Neuronal stem cell (in vitro differentiated cells): ENCODE measurements at regions not wholly inside any gene's neighbourhood (a gene's known extent, or its start where the extent isn't known, plus 50 kb on each side); places are given as distances from the start of the nearest gene placed in this dataset.

ENCODE experiments used
- DNase-seq: peaks from one replicate; pipeline ENCODE4 v3.0.0-alpha.2; 2013; ENCODE audit warnings: low spot score
- H2AFZ ChIP-seq: one replicate; pipeline ENCODE4 v1.6.1; 2013; ENCODE audit warnings: mild to moderate bottlenecking, low read length, inconsistent platforms
- H2AK5ac ChIP-seq: 2 replicates; pipeline ENCODE4 v1.6.1; 2013; ENCODE audit warnings: low read depth, mild to moderate bottlenecking, inconsistent platforms, low read length, moderate library complexity, mixed read lengths
- H2BK120ac ChIP-seq: 2 replicates; pipeline ENCODE4 v1.6.1; 2013; ENCODE audit warnings: low read depth, mild to moderate bottlenecking, inconsistent platforms, low read length, moderate library complexity, mixed read lengths
- H2BK12ac ChIP-seq: one replicate; pipeline ENCODE4 v1.6.1; 2013; ENCODE audit warnings: low read length, inconsistent platforms
- H2BK15ac ChIP-seq: 2 replicates; pipeline ENCODE4 v1.6.1; 2013; ENCODE audit warnings: mild to moderate bottlenecking, low read length, inconsistent platforms, mixed read lengths
- H2BK5ac ChIP-seq: one replicate; pipeline ENCODE4 v1.6.1; 2013; ENCODE audit warnings: inconsistent platforms, mild to moderate bottlenecking, low read length, moderate library complexity
- H3K14ac ChIP-seq: one replicate; pipeline ENCODE4 v1.6.1; 2013; ENCODE audit warnings: low read length, inconsistent platforms
- H3K18ac ChIP-seq: 2 replicates; pipeline ENCODE4 v1.6.1; 2013; ENCODE audit warnings: low read length, inconsistent platforms
- H3K23ac ChIP-seq: 2 replicates; pipeline ENCODE4 v1.6.1; 2013; ENCODE audit warnings: low read depth, mild to moderate bottlenecking, mixed read lengths, low read length, inconsistent platforms; ENCODE audit not compliant: poor library complexity
- H3K27ac ChIP-seq: replicated peaks from 3 replicates; pipeline ENCODE4 v1.5.1; 2013; ENCODE audit warnings: low read length, inconsistent platforms
- H3K27me3 ChIP-seq, 3 experiments: 2 replicates each; pipeline ENCODE4 v1.6.1; 2013; ENCODE audit warnings: low read length in 3 of 3, mild to moderate bottlenecking in 2 of 3, inconsistent platforms in 1 of 3, low read depth in 1 of 3, mixed read lengths in 1 of 3, moderate library complexity in 1 of 3; ENCODE audit not compliant: control insufficient read depth in 3 of 3, insufficient read depth in 3 of 3
- H3K36me3 ChIP-seq, 2 donors: replicated peaks in 1 of 2; 2 replicates each; pipeline ENCODE4 v1.6.1; 2013; ENCODE audit warnings: low read length in 2 of 2; ENCODE audit not compliant: control insufficient read depth in 2 of 2, insufficient read depth in 2 of 2
- H3K4ac ChIP-seq: 2 replicates; pipeline ENCODE4 v1.6.1; 2013; ENCODE audit warnings: inconsistent platforms, mild to moderate bottlenecking, low read length, moderate library complexity
- H3K4me1 ChIP-seq, 2 donors: 1 replicate in 1 of 2; 2 replicates in 1 of 2; pipeline ENCODE4 v1.6.1; 2013; ENCODE audit warnings: low read length in 2 of 2, low read depth in 1 of 2; ENCODE audit not compliant: control insufficient read depth in 2 of 2, insufficient read depth in 1 of 2
- H3K4me2 ChIP-seq: one replicate; pipeline ENCODE4 v1.6.1; 2013; ENCODE audit warnings: mild to moderate bottlenecking, low read length, inconsistent platforms; ENCODE audit not compliant: insufficient read depth, poor library complexity, severe bottlenecking
- H3K4me3 ChIP-seq, 2 donors: 2 replicates each; pipeline ENCODE4 v1.5.1; 2013; ENCODE audit warnings: low read length in 2 of 2, mild to moderate bottlenecking in 2 of 2, inconsistent platforms in 1 of 2, moderate library complexity in 1 of 2
- H3K79me1 ChIP-seq: one replicate; pipeline ENCODE4 v1.6.1; 2013; ENCODE audit warnings: low read depth, mild to moderate bottlenecking, inconsistent platforms, low read length, moderate library complexity
- H3K9ac ChIP-seq: one replicate; pipeline ENCODE4 v1.6.1; 2013; ENCODE audit warnings: mild to moderate bottlenecking, low read depth, low read length, inconsistent platforms; ENCODE audit not compliant: poor library complexity
- H3K9me3 ChIP-seq, 2 donors: replicated peaks in 1 of 2; 2 replicates each; pipeline versions ENCODE3 to v1.6.1; 2013; ENCODE audit warnings: low read length in 2 of 2, mild to moderate bottlenecking in 2 of 2, inconsistent platforms in 1 of 2, low read depth in 1 of 2, mixed read lengths in 1 of 2, moderate library complexity in 1 of 2; ENCODE audit not compliant: control insufficient read depth in 2 of 2, insufficient read depth in 1 of 2
- H4K8ac ChIP-seq: one replicate; pipeline ENCODE4 v1.6.1; 2013; ENCODE audit warnings: low read depth, mild to moderate bottlenecking, inconsistent platforms, low read length, moderate library complexity
- H4K91ac ChIP-seq: one replicate; pipeline ENCODE4 v1.6.1; 2013; ENCODE audit warnings: low read length, low read depth, mild to moderate bottlenecking, inconsistent platforms; ENCODE audit not compliant: poor library complexity
- WGBS, 2 donors: extraction: QIAGEN DNeasy Blood & Tissue Kit; methylation state at CpG; one replicate each; pipeline ENCODE4 v1.1.7; 2013; ENCODE audit warnings: missing lambda C conversion rate in 2 of 2, mixed read lengths in 1 of 2; ENCODE audit not compliant: insufficient read length in 2 of 2, insufficient replicate concordance in 1 of 2; ENCODE audit errors: extremely low coverage in 2 of 2; 5-methylcytosine and 5-hydroxymethylcytosine counted together

DNA sequence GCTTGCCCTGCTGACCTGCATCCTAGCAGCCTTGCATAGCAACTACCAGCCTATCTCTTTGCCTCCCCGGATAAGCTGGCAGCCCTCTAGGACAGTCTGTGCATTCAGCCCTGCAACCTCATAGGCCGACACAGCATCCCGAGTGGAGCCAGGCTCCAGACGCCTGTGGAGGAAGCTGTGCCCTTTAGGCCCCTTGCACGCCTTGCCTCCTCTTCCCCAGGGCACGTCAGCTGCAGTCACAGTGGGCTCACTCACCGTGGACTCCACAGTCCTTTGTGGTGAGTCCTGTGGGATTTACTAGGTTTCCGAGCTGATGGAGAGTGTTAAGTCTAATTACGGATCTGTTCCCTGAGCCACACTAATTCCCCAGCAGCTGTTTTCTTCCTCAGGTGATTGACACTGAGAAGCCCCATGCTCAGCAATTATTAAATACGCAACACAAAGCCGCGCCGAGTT is 540.0 kb downstream of the TCERG1L start:
- no CpG with 5 or more reads among the region's 13 CpGs for WGBS, 2 donors

DNA sequence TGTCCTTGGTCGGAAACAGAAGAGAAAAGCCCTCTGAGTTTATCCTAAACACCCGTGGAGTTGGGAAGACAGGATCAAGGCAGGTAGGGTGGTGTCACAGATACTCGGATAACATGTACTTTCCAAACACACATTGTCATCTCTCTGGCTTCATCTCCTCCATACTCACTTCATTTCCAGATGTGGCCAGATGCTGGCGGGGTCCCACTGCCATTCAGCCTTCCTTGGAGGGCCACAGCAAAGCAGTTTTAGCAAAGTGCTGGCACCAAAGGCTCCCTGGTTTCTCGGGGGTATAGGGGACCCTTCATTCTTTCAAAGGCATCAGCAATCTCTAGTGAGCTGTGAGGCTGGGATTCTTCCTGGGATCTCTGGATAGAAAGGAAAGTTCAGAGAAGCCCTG is 539.5 kb downstream of the TCERG1L start:
- no peak overlapping the region for H2AK5ac ChIP-seq
- H3K4me3 ChIP-seq = no peak overlapping the region
- H3K27me3 ChIP-seq = no peaks in the 10 kb centered on the region
- no CpG with 5 or more reads among the region's 5 CpGs for WGBS, 2 donors
- no peak overlapping the region for H2BK12ac ChIP-seq
- no peaks in the 10 kb centered on the region for H3K79me1 ChIP-seq
- no peak overlapping the region for H3K18ac ChIP-seq
- peaks cover 0 to 5% of the 10 kb centered on the region in 2 donors for H3K4me1 ChIP-seq
- DNase-seq = no peak
- no peak overlapping the region for H3K23ac ChIP-seq
- H3K9me3 ChIP-seq = peaks cover 0 to 7% of the 10 kb centered on the region in 2 donors
- no peaks in the 10 kb centered on the region for H3K36me3 ChIP-seq
- no peak overlapping the region for H3K9ac ChIP-seq
- H2BK120ac ChIP-seq = no peak overlapping the region
- no peak overlapping the region for H2AFZ ChIP-seq
- H2BK5ac ChIP-seq = no peak overlapping the region
- H3K14ac ChIP-seq = no peak overlapping the region
- H3K27ac ChIP-seq = no peak overlapping the region
- H3K4ac ChIP-seq = no peak overlapping the region
- no peak overlapping the region for H4K8ac ChIP-seq
- H4K91ac ChIP-seq = no peak overlapping the region
- no peak overlapping the region for H3K4me2 ChIP-seq
- H2BK15ac ChIP-seq = no peak overlapping the region

More for the DNA sequence above, 540.0 kb downstream of the TCERG1L start:
- Histone ChIP-seq H3K4me2 (no peak overlapping the region), H2BK12ac (no peak overlapping the region), H3K27me3 (no peaks in the 10 kb centered on the region), H4K91ac (no peak overlapping the region), H3K4ac (no peak overlapping the region), H3K14ac (no peak overlapping the region), H2BK5ac (no peak overlapping the region), H2AK5ac (no peak overlapping the region), H3K18ac (peak overlapping the region; percentile 49), H3K36me3 (no peaks in the 10 kb centered on the region), H3K4me3 (peak overlapping the region in 1 of 2 donors; percentile 35), H3K9me3 (peaks cover 0 to 7% of the 10 kb centered on the region in 2 donors), H4K8ac (no peak overlapping the region), H2BK120ac (no peak overlapping the region), H3K27ac (no peak overlapping the region), H3K4me1 (peaks cover 0 to 5% of the 10 kb centered on the region in 2 donors), H3K79me1 (no peaks in the 10 kb centered on the region), H3K9ac (no peak overlapping the region), H2AFZ (no peak overlapping the region), H3K23ac (no peak overlapping the region), H2BK15ac (no peak overlapping the region)
- DNase-seq = no peak

DNA sequence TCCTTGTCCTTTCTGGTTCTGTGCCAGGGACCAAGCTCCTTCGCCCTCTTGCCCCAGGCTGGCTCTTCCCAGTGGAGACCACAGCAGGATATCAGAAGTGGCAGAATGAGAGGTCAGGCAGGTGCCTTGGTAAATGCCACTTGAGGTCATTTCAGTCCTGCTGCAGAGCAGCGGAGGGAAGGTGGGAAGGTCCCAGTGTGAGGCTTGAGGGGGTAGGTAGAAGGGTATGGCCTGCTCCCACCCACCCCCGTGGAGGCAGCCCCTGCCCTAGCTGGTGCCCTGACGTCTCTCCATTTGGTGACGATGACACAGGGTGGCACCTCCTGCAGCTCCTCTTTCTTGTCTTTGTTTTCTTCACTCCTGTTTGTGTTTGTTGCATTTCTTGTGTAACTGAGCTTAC is 538.8 kb downstream of the TCERG1L start:
- Histone ChIP-seq H2AK5ac (no peak overlapping the region), H3K9ac (no peak overlapping the region), H3K18ac (no peak overlapping the region), H3K4me3 (no peak overlapping the region), H3K27ac (no peak overlapping the region), H3K27me3 (no peaks in the 10 kb centered on the region), H2BK5ac (no peak overlapping the region), H3K23ac (no peak overlapping the region), H4K8ac (no peak overlapping the region), H2BK15ac (no peak overlapping the region), H3K79me1 (no peaks in the 10 kb centered on the region), H2BK12ac (no peak overlapping the region), H3K4ac (no peak overlapping the region), H3K4me1 (peaks cover 0 to 5% of the 10 kb centered on the region in 2 donors), H3K14ac (no peak overlapping the region), H2AFZ (no peak overlapping the region), H3K36me3 (no peaks in the 10 kb centered on the region), H4K91ac (no peak overlapping the region), H2BK120ac (peak overlapping the region; percentile 35), H3K9me3 (peaks cover 0 to 4% of the 10 kb centered on the region in 2 donors), H3K4me2 (no peak overlapping the region)
- no peak for DNase-seq
- no CpG with 5 or more reads among the region's 5 CpGs for WGBS, 2 donors

DNA sequence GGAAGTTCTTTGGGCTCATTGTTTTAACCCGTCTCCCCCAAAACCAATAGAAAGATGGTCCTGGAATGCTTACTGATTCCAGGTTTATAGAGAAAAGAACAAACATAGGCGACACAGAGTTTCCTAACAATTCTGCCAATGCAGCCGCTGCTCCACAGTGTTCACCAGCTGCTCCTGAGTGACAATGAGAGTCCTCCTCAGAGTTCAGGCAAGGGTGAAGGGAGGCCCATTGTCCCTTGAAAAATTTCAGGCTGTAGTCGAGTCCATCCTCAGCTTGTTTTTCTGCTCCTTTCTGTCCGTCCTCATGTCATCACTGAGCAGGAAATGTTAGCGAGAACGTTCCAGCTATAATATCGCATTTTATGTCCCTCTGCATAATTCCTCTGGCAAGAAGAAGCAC is 537.6 kb downstream of the TCERG1L start:
- Histone ChIP-seq H3K27me3 (no peaks in the 10 kb centered on the region), H2BK15ac (no peak overlapping the region), H3K79me1 (no peaks in the 10 kb centered on the region), H3K9me3 (no peaks in the 10 kb centered on the region), H3K18ac (no peak overlapping the region), H3K4me1 (peaks cover 0 to 5% of the 10 kb centered on the region in 2 donors), H2BK120ac (no peak overlapping the region), H2BK5ac (no peak overlapping the region), H2AFZ (no peak overlapping the region), H3K14ac (no peak overlapping the region), H2AK5ac (no peak overlapping the region), H4K91ac (no peak overlapping the region), H3K9ac (no peak overlapping the region), H3K36me3 (no peaks in the 10 kb centered on the region), H4K8ac (no peak overlapping the region), H3K23ac (no peak overlapping the region), H3K27ac (no peak overlapping the region), H3K4me3 (no peak overlapping the region), H3K4ac (no peak overlapping the region), H3K4me2 (no peak overlapping the region), H2BK12ac (no peak overlapping the region)
- DNase-seq = no peak
- WGBS, 2 donors = no CpG with 5 or more reads among the region's 8 CpGs
